ENCODE measurements at regions not wholly inside any gene's neighbourhood (a gene's known extent, or its start where the extent isn't known, plus 50 kb on each side); places are given as distances from the start of the nearest gene placed in this dataset.

- Histone ChIP-seq H3K4me1 (ENCODE audit: insufficient read depth) (no peaks in the 10 kb centered on the region), H3K36me3 (ENCODE audit: insufficient read depth) (no peaks in the 10 kb centered on the region), H3K4me3 (ENCODE audit: low read depth, low read length) (no peak overlapping the region), H3K27ac (ENCODE audit: low read depth) (no peak overlapping the region)
- 84% methylated on average over 6 of the region's 6 CpGs for WGBS
- no peak for DNase-seq (ENCODE audit: extremely low spot score)
Measured at GRCh38 chr6:150651808-150652470, 52.3 kb downstream of the PLEKHG1 start.

- H3K36me3 ChIP-seq (ENCODE audit: insufficient read depth) = no peaks in the 10 kb centered on the region
- H3K27ac ChIP-seq (ENCODE audit: low read depth) = no peak overlapping the region
- H3K4me1 ChIP-seq (ENCODE audit: insufficient read depth) = no peaks in the 10 kb centered on the region
- H3K4me3 ChIP-seq (ENCODE audit: low read depth, low read length) = no peak overlapping the region
- DNase-seq (ENCODE audit: extremely low spot score) = no peak
- 89% methylated on average over 7 of the region's 7 CpGs for WGBS
Measured at GRCh38 chr6:150652848-150653613, 53.3 kb downstream of the PLEKHG1 start.

- 92% methylated on average over 3 of the region's 3 CpGs for WGBS
- no peaks in the 10 kb centered on the region for H3K4me1 ChIP-seq (ENCODE audit: insufficient read depth)
- H3K4me3 ChIP-seq (ENCODE audit: low read depth, low read length) = no peak overlapping the region
- no peaks in the 10 kb centered on the region for H3K36me3 ChIP-seq (ENCODE audit: insufficient read depth)
- H3K27ac ChIP-seq (ENCODE audit: low read depth) = no peak overlapping the region
- no peak for DNase-seq (ENCODE audit: extremely low spot score)
Measured at GRCh38 chr6:150654608-150655007, 54.9 kb downstream of the PLEKHG1 start.

GRCh38 chr6:150656156-150656555 is 56.5 kb downstream of the PLEKHG1 start:
- no peak for DNase-seq (ENCODE audit: extremely low spot score)
- H3K4me1 ChIP-seq (ENCODE audit: insufficient read depth) = no peaks in the 10 kb centered on the region
- 85% methylated on average over 1 of the region's 1 CpG for WGBS

GRCh38 chr6:150658421-150658820 is 58.7 kb downstream of the PLEKHG1 start:
- no peak for DNase-seq (ENCODE audit: extremely low spot score)
- H3K27ac ChIP-seq (ENCODE audit: low read depth) = no peak overlapping the region
- 58% methylated on average over 1 of the region's 1 CpG for WGBS
- no peak overlapping the region for H3K4me3 ChIP-seq (ENCODE audit: low read depth, low read length)
- no peaks in the 10 kb centered on the region for H3K36me3 ChIP-seq (ENCODE audit: insufficient read depth)
- H3K4me1 ChIP-seq (ENCODE audit: insufficient read depth) = no peaks in the 10 kb centered on the region

More at GRCh38 chr6:150656156-150656555, 56.5 kb downstream of the PLEKHG1 start:
- Histone ChIP-seq H3K4me3 (ENCODE audit: low read depth, low read length) (no peak overlapping the region), H3K27ac (ENCODE audit: low read depth) (no peak overlapping the region), H3K36me3 (ENCODE audit: insufficient read depth) (no peaks in the 10 kb centered on the region)

- Histone ChIP-seq H3K4me1 (ENCODE audit: insufficient read depth) (no peaks in the 10 kb centered on the region), H3K27ac (ENCODE audit: low read depth) (no peak overlapping the region), H3K4me3 (ENCODE audit: low read depth, low read length) (no peak overlapping the region), H3K36me3 (ENCODE audit: insufficient read depth) (no peaks in the 10 kb centered on the region)
- DNase-seq (ENCODE audit: extremely low spot score) = no peak
- WGBS = 47% methylated on average over 6 of the region's 6 CpGs
Measured at GRCh38 chr6:150659046-150659763, 59.5 kb downstream of the PLEKHG1 start.

- H3K4me1 ChIP-seq (ENCODE audit: insufficient read depth) = no peaks in the 10 kb centered on the region
- H3K36me3 ChIP-seq (ENCODE audit: insufficient read depth) = peaks cover 2% of the 10 kb centered on the region
- 81% methylated on average over 4 of the region's 4 CpGs for WGBS
- no peak overlapping the region for H3K4me3 ChIP-seq (ENCODE audit: low read depth, low read length)
- H3K27ac ChIP-seq (ENCODE audit: low read depth) = no peak overlapping the region
- DNase-seq (ENCODE audit: extremely low spot score) = no peak
Measured at GRCh38 chr6:150661216-150662007, 61.7 kb downstream of the PLEKHG1 start.

- H3K36me3 ChIP-seq (ENCODE audit: insufficient read depth) = peaks cover 2% of the 10 kb centered on the region
- WGBS = 59% methylated on average over 5 of the region's 5 CpGs
- H3K4me3 ChIP-seq (ENCODE audit: low read depth, low read length) = no peak overlapping the region
- no peak overlapping the region for H3K27ac ChIP-seq (ENCODE audit: low read depth)
- no peak for DNase-seq (ENCODE audit: extremely low spot score)
- H3K4me1 ChIP-seq (ENCODE audit: insufficient read depth) = no peaks in the 10 kb centered on the region
Measured at GRCh38 chr6:150662814-150663213, 63.1 kb downstream of the PLEKHG1 start.

- H3K27ac ChIP-seq (ENCODE audit: low read depth) = no peak overlapping the region
- no peaks in the 10 kb centered on the region for H3K4me1 ChIP-seq (ENCODE audit: insufficient read depth)
- peaks cover 2% of the 10 kb centered on the region for H3K36me3 ChIP-seq (ENCODE audit: insufficient read depth)
- DNase-seq (ENCODE audit: extremely low spot score) = no peak
- WGBS = 98% methylated on average over 3 of the region's 3 CpGs
- no peak overlapping the region for H3K4me3 ChIP-seq (ENCODE audit: low read depth, low read length)
Measured at GRCh38 chr6:150664091-150664490, 64.4 kb downstream of the PLEKHG1 start.

GRCh38 chr6:150666071-150666470 is 66.4 kb downstream of the PLEKHG1 start:
- 59% methylated on average over 5 of the region's 5 CpGs for WGBS
- H3K4me1 ChIP-seq (ENCODE audit: insufficient read depth) = no peaks in the 10 kb centered on the region
- no peak overlapping the region for H3K4me3 ChIP-seq (ENCODE audit: low read depth, low read length)
- peaks cover 2% of the 10 kb centered on the region for H3K36me3 ChIP-seq (ENCODE audit: insufficient read depth)
- no peak for DNase-seq (ENCODE audit: extremely low spot score)
- no peak overlapping the region for H3K27ac ChIP-seq (ENCODE audit: low read depth)

GRCh38 chr6:150667359-150667758 is 67.7 kb downstream of the PLEKHG1 start:
- Histone ChIP-seq H3K4me1 (ENCODE audit: insufficient read depth) (no peaks in the 10 kb centered on the region), H3K27ac (ENCODE audit: low read depth) (peak overlapping the region; percentile 74), H3K4me3 (ENCODE audit: low read depth, low read length) (no peak overlapping the region), H3K36me3 (ENCODE audit: insufficient read depth) (peaks cover 2% of the 10 kb centered on the region)
- WGBS = 42% methylated on average over 1 of the region's 1 CpG
- no peak for DNase-seq (ENCODE audit: extremely low spot score)

- Histone ChIP-seq H3K27ac (ENCODE audit: low read depth) (peak overlapping the region; percentile 74), H3K4me3 (ENCODE audit: low read depth, low read length) (no peak overlapping the region), H3K4me1 (ENCODE audit: insufficient read depth) (no peaks in the 10 kb centered on the region), H3K36me3 (ENCODE audit: insufficient read depth) (peaks cover 2% of the 10 kb centered on the region)
- peak; percentile 91 for DNase-seq (ENCODE audit: extremely low spot score)
- WGBS = 16% methylated on average over 8 of the region's 8 CpGs
Measured at GRCh38 chr6:150667977-150668716, 68.5 kb downstream of the PLEKHG1 start.

- Histone ChIP-seq H3K27ac (ENCODE audit: low read depth) (peak overlapping the region; percentile 71), H3K4me3 (ENCODE audit: low read depth, low read length) (no peak overlapping the region), H3K36me3 (ENCODE audit: insufficient read depth) (peaks cover 2% of the 10 kb centered on the region), H3K4me1 (ENCODE audit: insufficient read depth) (no peaks in the 10 kb centered on the region)
- 11% methylated on average over 1 of the region's 1 CpG for WGBS
- no peak for DNase-seq (ENCODE audit: extremely low spot score)
Measured at GRCh38 chr6:150668900-150669302, 69.2 kb downstream of the PLEKHG1 start.
